ENCODE measurements at regions not wholly inside any gene's neighbourhood (a gene's known extent, or its start where the extent isn't known, plus 50 kb on each side); places are given as distances from the start of the nearest gene placed in this dataset.

DNA sequence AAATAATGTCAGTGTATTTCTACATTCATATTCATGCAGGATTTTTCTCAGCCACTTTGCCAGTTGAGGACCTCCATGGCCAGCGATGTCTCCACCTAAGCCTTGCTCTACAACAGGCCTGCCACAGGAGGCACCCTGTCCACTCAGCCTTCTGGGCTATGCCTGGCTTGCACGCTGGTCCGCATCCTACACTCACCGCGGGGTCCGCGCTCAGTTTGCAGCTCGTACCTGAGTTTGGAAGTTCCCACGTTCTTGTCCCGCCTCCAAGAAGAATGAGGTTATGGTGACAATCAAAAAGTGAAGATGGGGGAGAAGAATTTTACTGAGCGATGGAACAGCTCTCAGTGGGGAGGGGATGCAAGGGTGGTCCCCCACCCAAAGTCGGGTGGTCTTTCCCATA lies 93.6 kb upstream of the GRIK1 start:
- dilution Hi-C loops (cut with MboI; ENCODE audit: extremely low pct_ligation_motif_present, low sequenced_read_pairs), result no loop called here

DNA sequence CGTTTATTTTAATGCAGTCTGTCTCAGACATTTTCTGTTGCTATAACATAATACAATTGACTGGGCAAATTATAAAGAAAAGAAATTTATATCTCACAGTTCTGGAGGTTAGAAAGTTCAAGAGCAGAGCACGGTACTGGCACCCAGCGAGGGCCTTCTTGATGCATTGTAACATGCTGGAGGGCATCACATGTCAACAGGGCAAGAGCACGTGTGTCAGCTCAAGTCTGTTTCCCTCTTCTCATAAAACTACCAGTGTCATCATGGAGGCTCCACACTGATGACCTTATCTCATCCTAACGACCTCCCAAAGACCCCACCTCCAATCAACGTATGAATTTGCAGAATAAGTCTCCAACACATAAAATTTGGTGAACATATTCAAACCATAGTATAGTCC lies 90.6 kb upstream of the GRIK1 start:
- H3K9ac ChIP-seq (replicated peaks; ENCODE audit: extremely low read depth, insufficient read depth, low read length), result no peak overlapping the region
- TF ChIP-seq POLR2A (IDR thresholded peaks at IDR 0.05; ENCODE audit: low read depth, low read length), result no peak
- TF ChIP-seq EZH2 (IDR thresholded peaks at IDR 0.05; ENCODE audit: borderline replicate concordance, low read depth, low read length, severe bottlenecking), result no peak
- TF ChIP-seq POLR2AphosphoS5 (IDR thresholded peaks at IDR 0.05; ENCODE audit: insufficient read depth, low read depth, low read length), result no peak
- no peak for TF ChIP-seq GATA2 (IDR thresholded peaks at IDR 0.05; ENCODE audit: insufficient read depth, insufficient read length, low read depth, low read length)
- no peak for TF ChIP-seq MYC (IDR thresholded peaks at IDR 0.05; ENCODE audit: low read depth, low read length)
- TF ChIP-seq FOS (IDR thresholded peaks at IDR 0.05; ENCODE audit: borderline replicate concordance, insufficient read depth, low read length), result no peak
- TF ChIP-seq JUN (IDR thresholded peaks at IDR 0.05; ENCODE audit: borderline replicate concordance, insufficient read depth, insufficient read length, low read depth), result no peak
- no peak for TF ChIP-seq MAX (IDR thresholded peaks at IDR 0.05; ENCODE audit: insufficient read depth, insufficient read length)
- TF ChIP-seq CTCF (IDR thresholded peaks at IDR 0.05; ENCODE audit: extremely low read depth in 1 of 2, insufficient read depth in 1 of 2, low read depth in 1 of 2, low read length in 2 of 2), result no peak
- H3K4me2 ChIP-seq (ENCODE audit: insufficient read depth, low read length), result no peak overlapping the region
- no peaks in the 10 kb centered on the region for H3K9me1 ChIP-seq (replicated peaks; ENCODE audit: control insufficient read depth, extremely low read depth, insufficient read depth, low read length)
- no TSS peak for BruUV-seq (replicated peaks)
- H3K27ac ChIP-seq (ENCODE audit: insufficient read depth, low read depth, low read length), result no peak overlapping the region
- H4K20me1 ChIP-seq (replicated peaks; ENCODE audit: control insufficient read depth, extremely low read depth, insufficient read depth, low read length), result no peaks in the 10 kb centered on the region
- no peak overlapping the region for H3K4me3 ChIP-seq (replicated peaks in 1 of 3; ENCODE audit: insufficient read depth in 1 of 3, low read depth in 1 of 3, low read length in 3 of 3)
- dilution Hi-C loops (cut with MboI; ENCODE audit: extremely low pct_ligation_motif_present, low sequenced_read_pairs) (no loop called here), intact Hi-C loops (cut with micrococcal nuclease) (no loop called here)
- DNase-seq (ENCODE audit: low read depth, low spot score), result no peak
- no peaks in the 10 kb centered on the region for H3K36me3 ChIP-seq (ENCODE audit: control insufficient read depth in 2 of 2, extremely low read depth in 1 of 2, insufficient read depth in 2 of 2, low read length in 2 of 2)
- ChIA-PET POLR2A (no interaction called here), CTCF (no interaction called here)
- H2AFZ ChIP-seq (ENCODE audit: low read depth, low read length), result no peak overlapping the region
- H3K27me3 ChIP-seq (ENCODE audit: control insufficient read depth in 2 of 2, insufficient read depth in 2 of 2, low read length in 2 of 2), result no peaks in the 10 kb centered on the region
- H3K4me1 ChIP-seq (ENCODE audit: control insufficient read depth, extremely low read depth, insufficient read depth, low read length), result no peaks in the 10 kb centered on the region
- H3K9me3 ChIP-seq (replicated peaks; ENCODE audit: control insufficient read depth, insufficient read depth, low read length), result no peaks in the 10 kb centered on the region
- no peaks in the 10 kb centered on the region for H3K79me2 ChIP-seq (ENCODE audit: control insufficient read depth, insufficient read depth, low read length)
- no peak for FAIRE-seq

More for the DNA sequence above, 93.6 kb upstream of the GRIK1 start:
- no peak overlapping the region for H3K4me3 ChIP-seq (replicated peaks in 1 of 3; ENCODE audit: insufficient read depth in 1 of 3, low read depth in 1 of 3, low read length in 3 of 3)
- no peaks in the 10 kb centered on the region for H3K9me1 ChIP-seq (replicated peaks; ENCODE audit: control insufficient read depth, extremely low read depth, insufficient read depth, low read length)
- ChIA-PET CTCF (no interaction called here), POLR2A (no interaction called here)
- H3K27ac ChIP-seq (ENCODE audit: insufficient read depth, low read depth, low read length), result no peak overlapping the region
- TF ChIP-seq MAX (IDR thresholded peaks at IDR 0.05; ENCODE audit: insufficient read depth, insufficient read length) (no peak), JUN (IDR thresholded peaks at IDR 0.05; ENCODE audit: borderline replicate concordance, insufficient read depth, insufficient read length, low read depth) (no peak), FOS (IDR thresholded peaks at IDR 0.05; ENCODE audit: borderline replicate concordance, insufficient read depth, low read length) (no peak), GATA2 (IDR thresholded peaks at IDR 0.05; ENCODE audit: insufficient read depth, insufficient read length, low read depth, low read length) (no peak)
- H3K79me2 ChIP-seq (ENCODE audit: control insufficient read depth, insufficient read depth, low read length), result no peaks in the 10 kb centered on the region
- no peaks in the 10 kb centered on the region for H3K36me3 ChIP-seq (ENCODE audit: control insufficient read depth in 2 of 2, extremely low read depth in 1 of 2, insufficient read depth in 2 of 2, low read length in 2 of 2)
- BruUV-seq (replicated peaks), result no TSS peak
- no peaks in the 10 kb centered on the region for H3K9me3 ChIP-seq (replicated peaks; ENCODE audit: control insufficient read depth, insufficient read depth, low read length)
- no peaks in the 10 kb centered on the region for H4K20me1 ChIP-seq (replicated peaks; ENCODE audit: control insufficient read depth, extremely low read depth, insufficient read depth, low read length)
- no peak overlapping the region for H3K4me2 ChIP-seq (ENCODE audit: insufficient read depth, low read length)
- no peak for DNase-seq (ENCODE audit: low read depth, low spot score)
- no peaks in the 10 kb centered on the region for H3K4me1 ChIP-seq (ENCODE audit: control insufficient read depth, extremely low read depth, insufficient read depth, low read length)
- no peaks in the 10 kb centered on the region for H3K27me3 ChIP-seq (ENCODE audit: control insufficient read depth in 2 of 2, insufficient read depth in 2 of 2, low read length in 2 of 2)
- no peak for FAIRE-seq
- H3K9ac ChIP-seq (replicated peaks; ENCODE audit: extremely low read depth, insufficient read depth, low read length), result no peak overlapping the region
- no peak overlapping the region for H2AFZ ChIP-seq (ENCODE audit: low read depth, low read length)
- intact Hi-C loops (cut with micrococcal nuclease), result no loop called here
